GM18520 (cell line): ENCODE measurements at regions not wholly inside any gene's neighbourhood (a gene's known extent, or its start where the extent isn't known, plus 50 kb on each side); places are given as distances from the start of the nearest gene placed in this dataset.
"Not testable (repeated sequence)": the region's sequence is repeated elsewhere in the genome, so short reads cannot be mapped to it uniquely, and the experiment has no call there.

ENCODE experiments used
- ATAC-seq: cut with Tn5 transposase; IDR thresholded peaks from one replicate; pipeline ENCODE4 v1.9.1; 2021; ENCODE audit not compliant: unreplicated experiment

GRCh38 chr4:148962539-148963290 lies 520.5 kb upstream of the NR3C2 start:
- ATAC-seq, result no peak

DNA sequence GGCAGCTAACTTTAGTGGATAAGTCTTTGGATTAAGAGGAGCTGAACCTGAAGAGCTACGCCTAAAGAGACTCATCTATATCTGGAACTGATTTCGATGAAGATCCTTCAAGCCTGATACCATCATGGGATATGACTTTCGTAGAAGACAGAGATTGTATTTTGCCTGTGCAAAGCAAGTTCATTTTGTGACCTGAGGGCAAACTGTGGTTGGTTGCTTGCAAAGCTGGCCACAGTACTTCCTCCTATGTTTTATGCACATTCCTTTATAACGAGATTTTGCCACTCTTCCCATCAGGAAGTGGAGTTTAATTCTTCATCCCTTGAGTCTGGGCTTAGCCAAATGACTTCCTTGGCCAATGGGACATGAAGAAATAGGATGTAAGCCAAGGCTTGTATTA lies 519.3 kb upstream of the NR3C2 start:
- ATAC-seq, result no peak

DNA sequence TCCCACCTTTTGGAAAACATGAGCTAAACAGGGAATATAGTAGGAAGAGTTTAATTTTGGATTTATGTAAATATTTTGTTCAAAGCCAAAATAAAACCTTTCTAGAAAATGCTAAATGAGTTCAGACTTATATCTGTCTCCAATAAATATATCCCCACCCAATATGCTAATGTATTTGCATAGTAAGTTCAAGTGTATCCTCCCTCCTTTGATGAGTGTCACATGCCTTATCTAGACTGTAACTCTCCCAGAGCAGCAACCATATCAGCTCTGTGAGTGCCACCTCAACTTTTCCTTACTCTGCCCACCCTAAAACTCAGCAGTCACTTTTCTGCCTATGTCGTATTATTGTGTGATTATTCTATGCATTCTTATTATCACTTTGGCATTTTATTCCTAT lies 516.1 kb upstream of the NR3C2 start:
- no peak for ATAC-seq

- no peak for ATAC-seq
These were observed 513.5 kb upstream of the NR3C2 start for GRCh38 chr4:148955564-148956297.

- ATAC-seq, result no peak
These were observed 512.0 kb upstream of the NR3C2 start for GRCh38 chr4:148954011-148954749.

DNA sequence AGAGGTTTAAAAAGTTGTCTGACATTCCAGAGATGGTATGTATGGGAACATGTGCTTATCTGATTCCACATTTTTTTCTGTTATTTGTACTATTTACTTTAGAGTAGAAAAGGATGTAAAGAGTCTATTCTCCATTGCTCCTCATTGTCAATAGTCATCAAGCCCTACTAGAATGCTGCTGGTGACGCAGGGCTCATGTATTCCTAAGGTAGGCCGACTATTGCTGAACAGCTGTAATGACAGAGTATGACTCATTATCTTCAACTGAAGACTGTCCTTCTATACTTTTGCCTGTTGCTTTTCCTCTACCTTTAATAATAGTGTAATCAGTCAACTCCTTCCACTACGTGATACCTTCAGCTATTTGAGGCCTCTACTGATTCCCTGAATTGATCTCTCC lies 509.1 kb upstream of the NR3C2 start:
- ATAC-seq, result no peak

DNA sequence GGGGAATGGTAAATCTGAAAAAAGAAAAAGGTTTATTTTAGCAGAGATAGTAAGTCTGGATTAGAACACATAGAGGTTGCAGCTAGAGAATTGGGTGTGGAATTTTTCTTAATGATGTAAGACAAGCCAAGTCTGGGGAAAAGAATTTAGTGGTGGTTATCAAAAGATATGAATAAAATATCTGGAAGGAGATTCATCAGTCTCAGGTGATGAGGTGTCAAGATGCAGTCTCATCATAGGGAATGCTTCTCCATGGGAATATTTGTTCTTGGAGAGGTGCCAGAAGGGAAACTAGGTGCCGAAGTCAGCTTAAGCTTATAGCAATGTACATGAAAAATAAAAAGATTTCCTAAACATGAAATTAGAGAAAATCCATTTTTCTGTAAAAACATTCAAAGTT lies 504.1 kb upstream of the NR3C2 start:
- ATAC-seq, result no peak

- no peak for ATAC-seq
These were observed 502.6 kb upstream of the NR3C2 start for GRCh38 chr4:148944839-148945219.

- ATAC-seq, result no peak
These were observed 502.1 kb upstream of the NR3C2 start for GRCh38 chr4:148944136-148944838.

DNA sequence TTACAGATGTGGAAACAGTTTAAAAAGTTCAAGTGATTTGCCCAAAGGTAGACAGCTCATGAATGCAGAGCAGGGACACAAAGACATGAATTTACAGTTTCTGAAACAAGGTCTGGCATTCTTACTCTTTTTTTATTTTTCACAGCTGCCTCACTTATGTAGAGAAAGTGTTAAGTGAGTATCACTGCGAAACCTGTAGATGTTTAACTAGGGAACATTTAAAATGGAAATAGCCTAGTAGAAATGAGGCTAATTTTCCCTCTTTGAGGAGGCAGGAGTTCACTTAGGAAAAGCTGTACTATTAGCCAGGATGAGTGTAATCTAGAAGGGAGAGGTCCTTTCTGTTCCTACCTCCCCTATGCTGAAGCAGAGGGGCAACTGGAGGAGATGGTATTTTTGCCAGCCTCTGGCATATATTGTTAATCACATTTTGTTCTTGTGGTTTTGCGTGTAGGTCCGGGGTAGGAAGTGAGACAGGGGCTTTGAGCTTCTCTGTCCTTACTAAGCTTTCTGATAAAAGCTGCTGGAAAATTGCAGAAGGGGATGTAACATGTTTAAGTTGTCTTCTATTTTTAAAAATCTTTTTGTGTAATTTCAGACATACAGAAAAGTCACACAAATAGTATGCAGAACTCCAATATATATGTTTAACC lies 492.8 kb upstream of the NR3C2 start:
- ATAC-seq, result no peak

- ATAC-seq, result no peak
These were observed 484.4 kb upstream of the NR3C2 start for GRCh38 chr4:148926276-148927260.

DNA sequence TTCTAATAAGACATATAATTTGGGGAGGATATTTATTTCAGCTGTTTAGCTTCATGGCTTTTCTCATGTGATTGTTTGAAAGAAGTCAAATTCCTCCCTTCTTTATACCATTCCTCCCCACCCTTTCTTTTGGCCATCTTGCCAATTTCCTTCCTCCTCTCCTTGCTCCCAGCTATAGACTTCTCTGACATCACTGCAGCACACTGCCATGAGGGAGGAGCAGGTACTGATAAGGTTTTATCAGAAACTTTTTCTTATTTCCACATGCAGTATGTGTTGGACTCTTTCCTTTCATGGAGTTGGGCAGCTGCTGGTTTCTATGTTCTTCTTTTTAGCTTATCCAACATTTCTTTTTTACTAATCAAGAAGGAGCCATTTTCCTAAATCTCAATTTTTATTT lies 481.7 kb upstream of the NR3C2 start:
- ATAC-seq, result no peak

DNA sequence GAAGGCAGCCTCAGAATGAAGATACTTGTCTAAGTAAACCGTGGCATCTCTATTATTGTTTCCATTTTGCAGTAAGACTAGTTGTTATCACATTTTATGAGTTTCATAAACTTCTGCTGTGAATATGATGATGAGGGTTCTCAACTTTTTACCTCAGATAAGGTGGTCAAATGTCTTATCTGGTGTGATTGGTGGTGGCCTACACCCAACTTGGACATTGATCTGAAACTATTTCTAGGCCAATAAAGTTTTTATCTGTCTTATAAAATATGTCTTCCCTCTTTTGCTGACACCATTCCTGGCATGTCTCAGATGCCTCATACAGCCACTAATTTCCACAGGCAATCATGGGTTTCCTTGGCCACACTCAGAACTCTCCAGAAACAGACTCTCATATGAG lies 480.3 kb upstream of the NR3C2 start:
- no peak for ATAC-seq

DNA sequence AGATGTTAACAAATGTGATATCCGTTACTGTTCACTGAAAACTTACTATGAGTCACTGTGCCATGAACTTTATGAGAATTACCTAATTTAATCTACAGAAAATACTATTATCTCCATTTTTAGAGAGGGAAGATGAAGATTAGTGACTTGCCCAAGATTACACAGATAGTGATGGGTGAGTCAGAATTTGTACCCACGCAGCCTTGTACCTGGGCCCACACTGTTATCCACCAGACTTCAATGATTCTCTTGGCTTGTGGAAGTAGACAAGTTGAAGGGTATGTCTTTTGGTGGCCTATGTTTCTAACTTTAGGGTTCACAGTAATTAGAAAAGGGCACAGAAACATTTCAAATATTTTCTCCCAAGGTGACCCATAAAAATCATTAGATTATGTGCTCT lies 472.5 kb upstream of the NR3C2 start:
- ATAC-seq, result no peak

DNA sequence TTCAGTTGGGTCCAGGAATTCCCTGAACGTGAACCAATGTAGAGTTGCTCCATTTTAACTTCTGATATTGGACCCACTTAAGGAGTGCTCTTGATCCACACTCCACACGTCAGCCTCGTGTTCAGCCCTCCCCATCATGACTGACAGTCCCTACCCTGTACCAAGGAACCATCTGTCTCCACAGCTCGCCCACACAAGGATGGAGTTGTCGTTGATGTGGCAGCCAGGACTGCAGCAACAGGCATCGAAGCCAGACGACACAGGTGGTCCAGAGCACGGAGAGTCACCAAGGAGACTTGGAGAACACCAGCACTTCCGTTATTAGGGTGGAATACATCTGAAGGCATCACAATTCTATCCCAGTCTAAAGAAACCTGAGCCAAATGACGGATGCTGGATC lies 472.1 kb upstream of the NR3C2 start:
- ATAC-seq, result no peak

GRCh38 chr4:148903388-148903787 lies 461.2 kb upstream of the NR3C2 start:
- ATAC-seq, result no peak

DNA sequence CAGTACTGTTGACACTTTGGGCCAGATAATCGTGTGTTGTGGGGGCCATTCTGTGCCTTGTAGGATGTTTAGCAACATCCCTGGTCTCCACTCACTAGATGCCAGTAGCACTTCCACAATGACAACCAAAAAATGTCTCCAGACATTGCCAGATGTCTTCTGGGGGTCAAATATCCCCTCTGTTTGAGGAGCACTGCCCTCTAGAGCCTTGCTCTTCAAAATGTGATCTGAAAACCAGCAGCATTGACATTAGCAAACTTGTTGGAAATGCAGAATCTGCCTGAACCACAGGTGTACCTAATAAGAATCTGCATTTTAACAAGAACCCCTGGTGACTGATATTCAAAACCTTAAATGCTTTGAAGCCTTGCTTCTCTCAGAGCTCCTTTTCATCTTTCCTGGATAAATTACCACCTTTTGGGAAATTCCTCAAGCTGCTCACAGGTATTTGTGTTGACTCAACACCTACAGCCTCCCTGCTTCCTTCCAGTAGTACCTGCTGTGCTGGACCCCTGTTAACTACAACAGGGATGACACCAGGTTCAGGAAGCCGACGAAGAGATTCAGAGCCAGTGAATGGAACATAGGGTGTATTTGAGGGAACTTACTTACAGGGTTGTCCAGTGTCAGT lies 459.0 kb upstream of the NR3C2 start:
- no peak for ATAC-seq

DNA sequence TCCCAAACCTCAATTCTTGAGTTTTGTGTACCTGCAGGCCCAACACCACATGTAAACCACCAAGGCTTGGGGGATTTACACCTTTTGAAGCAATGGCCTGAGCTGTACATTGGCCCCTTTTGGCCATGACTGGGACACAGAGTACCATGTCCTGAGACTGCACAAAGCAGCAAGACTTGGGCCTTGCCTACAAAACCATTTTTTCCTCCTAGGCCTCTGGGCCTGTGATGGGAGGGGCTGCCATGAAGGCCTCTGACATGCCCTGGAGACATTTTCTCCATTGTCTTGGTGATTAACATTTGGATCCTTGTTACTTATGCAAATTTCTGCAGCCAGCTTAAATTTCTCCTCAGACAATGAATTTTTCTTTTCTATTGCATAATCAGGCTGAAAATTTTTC lies 455.9 kb upstream of the NR3C2 start:
- not testable (repeated sequence) for ATAC-seq

- no peak for ATAC-seq
These were observed 450.9 kb upstream of the NR3C2 start for GRCh38 chr4:148893095-148893494.
